Stimulated activated CD8-positive, alpha-beta memory T cell treated with anti-CD3 and anti-CD28 coated beads, Interleukin-7, amount 100 ng/mL, for 4 hours (primary cell): ENCODE measurements at regions not wholly inside any gene's neighbourhood (a gene's known extent, or its start where the extent isn't known, plus 50 kb on each side); places are given as distances from the start of the nearest gene placed in this dataset.

ENCODE experiments used
- DNase-seq, 2 donors: peaks; one replicate each; pipeline ENCODE4 v3.0.0-alpha.2; 2020; ENCODE audit warnings: low read depth in 2 of 2

DNA sequence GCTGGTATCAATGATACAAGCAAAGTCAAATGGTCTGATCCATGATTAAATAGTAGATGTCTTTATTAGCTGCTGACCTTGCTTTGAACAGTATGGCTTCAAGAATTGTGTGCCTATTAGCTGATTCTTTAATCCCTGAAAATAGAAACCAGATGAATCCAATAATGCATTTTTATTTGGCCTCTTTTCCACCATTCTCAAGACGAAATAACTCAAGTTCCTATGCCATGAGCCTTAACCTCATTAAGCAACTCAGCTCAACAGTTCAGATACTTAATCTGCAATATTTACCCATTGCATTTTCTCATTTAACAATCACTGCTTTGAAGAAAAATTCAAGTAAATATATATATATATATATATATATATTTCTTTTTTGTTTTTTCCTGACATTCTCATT, 588.6 kb upstream of the MEF2C start:
- no peak for DNase-seq

DNA sequence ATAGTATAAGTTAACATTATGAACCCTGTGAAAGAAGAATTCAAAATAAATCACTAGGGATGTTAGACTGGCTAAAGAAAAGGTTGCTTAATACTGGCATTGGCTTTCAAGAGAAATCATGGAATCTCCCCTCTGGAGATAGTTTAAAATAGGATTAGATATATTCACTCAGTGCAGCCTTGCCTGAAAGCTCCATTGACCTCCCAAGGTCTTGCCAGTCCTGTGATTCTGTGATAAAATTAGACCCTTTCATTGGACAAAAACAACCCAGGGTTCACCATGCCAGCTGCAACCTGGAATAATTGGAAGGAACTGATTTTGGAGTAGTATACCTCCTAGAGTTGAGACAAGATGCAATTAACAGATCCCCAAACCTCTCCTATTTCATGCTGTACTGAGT, 588.1 kb upstream of the MEF2C start:
- no peak for DNase-seq

- no peak for DNase-seq
Observed at GRCh38 chr5:89470658-89471057, 587.7 kb upstream of the MEF2C start.

- DNase-seq, result no peak
Observed at GRCh38 chr5:89458332-89458656, 575.3 kb upstream of the MEF2C start.

DNA sequence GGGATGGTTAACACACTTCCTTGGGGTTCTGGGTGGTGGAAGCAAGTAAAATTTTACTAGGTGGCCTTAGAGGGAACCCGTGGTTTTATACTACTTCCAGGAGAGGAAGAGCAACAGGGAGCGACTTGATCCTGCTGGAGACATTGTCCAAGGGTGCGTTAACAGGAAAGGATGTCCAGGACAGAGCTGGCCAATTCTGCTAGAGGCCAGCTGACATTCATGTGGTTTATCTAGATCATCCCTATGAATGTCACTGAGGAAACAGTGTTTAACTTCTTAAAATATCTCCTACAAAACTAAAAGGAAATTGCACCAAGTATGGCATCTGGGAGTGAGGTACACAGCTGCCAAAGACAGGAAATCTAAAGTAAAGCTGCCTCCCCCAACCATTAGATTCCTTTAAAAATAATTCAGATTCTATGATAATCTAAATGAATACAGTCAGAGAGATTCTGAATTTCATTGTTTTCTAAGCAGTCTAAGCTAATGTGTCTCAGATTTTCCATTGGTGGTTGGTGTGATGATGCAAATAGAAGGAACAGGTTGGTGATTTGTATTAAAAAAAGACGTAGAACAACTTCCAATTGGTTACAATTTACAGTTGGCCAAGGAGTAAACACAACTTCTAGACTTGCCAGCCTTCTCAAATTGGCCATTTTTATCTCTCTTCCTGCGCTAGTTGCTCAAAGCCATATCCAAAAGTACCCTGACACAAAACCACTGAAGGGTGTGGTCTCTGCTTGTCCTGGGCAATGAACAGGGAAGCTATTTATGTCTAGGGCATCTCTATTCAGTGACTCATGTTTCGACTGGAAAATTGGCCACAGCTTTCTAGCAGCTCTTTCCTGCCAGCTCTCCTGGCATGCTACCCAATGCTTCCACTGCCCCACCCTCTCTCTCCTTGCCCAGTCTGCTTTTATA, 574.7 kb upstream of the MEF2C start:
- no peak for DNase-seq

GRCh38 chr5:89452081-89452480, 569.1 kb upstream of the MEF2C start:
- no peak for DNase-seq

GRCh38 chr5:89451263-89451662, 568.3 kb upstream of the MEF2C start:
- no peak for DNase-seq

DNA sequence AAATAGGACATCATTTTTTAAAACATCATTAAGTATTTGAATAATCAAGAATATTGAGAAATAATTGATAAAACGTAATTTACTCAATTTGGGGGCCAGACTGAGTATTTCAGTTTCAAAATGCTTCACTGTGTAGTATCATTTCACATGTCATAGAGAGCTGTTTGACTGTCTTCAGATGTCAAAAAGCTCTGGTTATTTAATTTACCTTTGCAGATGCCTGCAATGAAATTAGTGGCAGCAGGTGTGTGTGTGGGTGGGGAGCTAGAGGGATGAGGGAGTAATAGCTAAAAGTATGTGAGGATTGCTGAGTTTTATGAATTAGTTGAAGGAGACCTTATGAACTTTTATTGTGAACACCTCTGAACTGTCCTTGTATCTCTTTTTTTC, 567.2 kb upstream of the MEF2C start:
- DNase-seq, result no peak

DNA sequence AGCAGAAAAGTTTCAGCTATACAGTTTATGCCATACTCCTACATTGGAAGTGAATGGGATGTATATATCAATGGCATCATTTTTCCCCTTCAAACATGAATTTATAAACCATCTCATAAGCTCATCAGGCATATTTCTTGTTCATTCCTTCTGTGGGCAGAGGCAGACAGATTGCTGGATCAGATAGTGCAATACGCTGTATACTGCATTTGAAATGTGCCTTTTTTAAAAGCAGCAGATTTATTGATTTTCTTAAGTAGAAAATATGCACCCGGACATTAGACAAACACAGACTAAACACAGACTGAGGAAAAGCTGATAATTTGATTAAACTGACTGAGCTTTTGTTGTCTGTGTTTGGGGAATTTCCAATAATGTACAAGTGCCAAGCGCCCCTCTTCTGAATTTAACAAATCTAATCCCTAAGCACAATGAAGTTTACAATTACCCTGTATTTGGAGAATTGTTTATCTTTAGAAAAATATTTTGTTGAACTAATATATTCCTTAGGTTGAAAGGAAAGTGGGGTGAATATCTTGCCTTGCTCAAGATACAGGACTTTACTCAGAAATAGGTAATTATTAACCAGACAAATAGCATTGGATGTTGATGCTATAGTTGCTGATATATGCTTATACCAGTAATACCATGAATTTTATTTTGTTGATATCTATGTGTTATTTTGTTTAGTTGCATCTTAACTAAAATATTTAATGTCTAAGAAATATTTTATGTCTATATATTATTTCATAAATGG, 566.6 kb upstream of the MEF2C start:
- DNase-seq, result no peak

GRCh38 chr5:89447027-89447426, 564.0 kb upstream of the MEF2C start:
- no peak for DNase-seq

- DNase-seq, result no peak
Observed at GRCh38 chr5:89445106-89445745, 562.2 kb upstream of the MEF2C start.

DNA sequence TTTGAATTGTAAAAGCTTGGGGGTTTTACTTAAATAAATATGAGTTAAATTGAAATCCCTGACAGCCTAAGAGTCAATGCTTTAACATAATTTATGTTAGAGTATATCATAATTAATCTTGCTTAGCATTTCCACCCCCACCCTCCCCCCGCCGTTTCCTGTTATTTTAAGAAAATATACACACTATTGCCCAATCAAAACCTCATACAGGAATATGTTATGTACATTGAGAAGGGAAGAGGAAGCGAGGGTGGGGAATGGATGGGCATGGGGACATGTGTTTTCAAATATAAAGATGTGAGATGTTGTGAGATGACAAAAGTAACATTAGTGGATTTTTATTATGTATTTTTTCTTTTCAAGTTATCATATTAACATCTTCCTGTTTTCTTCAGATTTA, 561.1 kb upstream of the MEF2C start:
- no peak for DNase-seq

- no peak for DNase-seq
Observed at GRCh38 chr5:89443508-89443907, 560.5 kb upstream of the MEF2C start.

GRCh38 chr5:89441965-89442364, 559.0 kb upstream of the MEF2C start:
- DNase-seq, result no peak

- no peak for DNase-seq
Observed at GRCh38 chr5:89440670-89441069, 557.7 kb upstream of the MEF2C start.

DNA sequence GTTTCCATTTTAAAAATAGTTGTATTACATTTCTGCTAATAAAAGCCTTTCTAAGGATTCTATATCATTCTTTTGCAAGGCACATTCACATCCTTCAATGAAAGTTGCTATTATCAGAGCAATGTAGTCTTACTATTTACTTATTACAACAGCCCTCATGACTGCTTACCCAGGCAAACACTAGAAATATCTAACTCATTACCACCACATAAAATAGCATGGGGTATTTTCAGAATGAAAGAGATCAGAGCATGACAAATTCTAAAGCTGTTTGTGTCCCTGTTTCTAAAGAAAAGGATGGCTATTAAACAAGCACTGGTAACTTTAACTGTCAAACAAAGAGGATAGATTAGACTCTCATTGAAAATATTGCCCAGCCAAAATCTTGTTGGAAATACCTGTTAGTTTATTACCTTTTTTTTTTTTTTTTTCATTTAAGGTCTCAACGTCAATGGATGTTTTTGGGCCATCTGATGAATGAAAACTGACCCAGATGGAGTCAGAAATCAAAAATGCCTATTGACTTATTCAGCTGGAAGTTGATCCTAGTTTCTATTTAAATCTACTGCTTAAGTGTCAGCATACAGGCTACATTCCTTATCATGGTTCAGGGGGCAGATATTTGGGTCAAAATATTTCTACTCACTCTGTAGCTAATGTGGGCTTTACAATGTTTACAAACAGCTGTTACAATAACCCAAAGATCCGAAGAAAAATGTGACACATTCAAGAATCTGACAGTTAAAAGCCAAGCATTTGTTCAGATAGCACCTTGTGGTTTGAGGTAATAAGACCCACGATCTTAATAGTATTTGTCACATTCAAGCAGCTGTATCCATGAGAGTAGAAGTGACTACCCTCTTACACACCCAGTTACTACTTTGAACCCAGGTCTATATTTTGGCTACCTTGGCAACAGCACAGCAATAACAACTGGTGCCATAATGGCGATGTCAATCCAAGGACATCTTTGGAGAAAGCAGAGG, 554.8 kb upstream of the MEF2C start:
- no peak for DNase-seq

- DNase-seq, result no peak
Observed at GRCh38 chr5:89436464-89436863, 553.5 kb upstream of the MEF2C start.

GRCh38 chr5:89435347-89435746, 552.4 kb upstream of the MEF2C start:
- no peak for DNase-seq

- DNase-seq, result no peak
Observed at GRCh38 chr5:89428624-89429023, 545.6 kb upstream of the MEF2C start.

- no peak for DNase-seq
Observed at GRCh38 chr5:89425062-89425461, 542.1 kb upstream of the MEF2C start.

- no peak for DNase-seq
Observed at GRCh38 chr5:89421035-89421434, 538.1 kb upstream of the MEF2C start.
